GM12878 (cell line): ENCODE measurements at regions not wholly inside any gene's neighbourhood (a gene's known extent, or its start where the extent isn't known, plus 50 kb on each side); places are given as distances from the start of the nearest gene placed in this dataset.

Source experiments
- ATAC-seq: fragments of 200-7000 bp; cut with Tn5 transposase; 3 replicates; pipeline ENCODE4 v1.9.1; 2020; ENCODE audit warnings: mild to moderate bottlenecking, moderate library complexity
- BruUV-seq: library from RNA; stranded (reverse); fragments of 400-500 nt; replicated peaks from 2 replicates; lab custom pipeline; 2021; lab: Mats Ljungman, UMichigan
- CTCF ChIA-PET: fragments of 300-600 bp; sonication (Branson Sonifier 250); formaldehyde crosslinking; extraction: SDS; loops from one replicate; lab custom pipeline; 2021; ENCODE audit warnings: inconsistent platforms; lab: Yijun Ruan, JAX
- POLR2A ChIA-PET: fragments of 350-600 bp; formaldehyde crosslinking; extraction: SDS; loops from one replicate; lab custom pipeline; 2021; ENCODE audit warnings: inconsistent platforms; lab: Charles Lee
- RAD21 ChIA-PET: fragments of 300-600 bp; sonication (Branson Sonifier 250); formaldehyde crosslinking; loops from one replicate; lab custom pipeline; 2023; ENCODE audit warnings: antibody characterized with exemption; ENCODE audit not compliant: unreplicated experiment; lab: Charles Lee
- SMC1A ChIA-PET: fragments of 300-600 bp; sonication (Branson Sonifier 250); formaldehyde crosslinking; loops from one replicate; lab custom pipeline; 2023; ENCODE audit not compliant: unreplicated experiment, uncharacterized antibody; lab: Charles Lee
- DNase-seq: peaks from one replicate; pipeline ENCODE4 v3.0.0-alpha.2; 2011; ENCODE audit warnings: low read depth, low spot score
- FAIRE-seq: peaks from 3 replicates; lab custom pipeline; 2011; peaks lifted over from hg19 to GRCh38; lab: Jason Lieb, UNC
- H2AFZ ChIP-seq: 2 replicates; pipeline ENCODE4 v1.6.0; 2011; ENCODE audit warnings: low read depth, low read length, control low read depth; ENCODE audit not compliant: control insufficient read depth
- H3K27ac ChIP-seq: 2 replicates; pipeline ENCODE4 v1.5.1; 2011; ENCODE audit warnings: control low read depth; ENCODE audit not compliant: control insufficient read depth, insufficient read depth
- H3K27me3 ChIP-seq, 2 experiments: replicated peaks in 1 of 2; 2 replicates each; pipeline versions ENCODE4 v1.6.0 to v1.6.1; 2011; ENCODE audit warnings: low read length in 1 of 2; ENCODE audit not compliant: control insufficient read depth in 2 of 2, insufficient read depth in 2 of 2
- H3K36me3 ChIP-seq, 2 experiments: 2 replicates each; pipeline ENCODE4 v1.5.1; 2011; ENCODE audit warnings: low read length in 1 of 2; ENCODE audit not compliant: control insufficient read depth in 2 of 2, insufficient read depth in 2 of 2
- H3K4me1 ChIP-seq: 2 replicates; pipeline ENCODE4 v1.6.1; 2011; ENCODE audit warnings: mild to moderate bottlenecking, low read length, moderate library complexity, mixed read lengths; ENCODE audit not compliant: control insufficient read depth, insufficient read depth
- H3K4me2 ChIP-seq: 2 replicates; pipeline ENCODE4 v1.6.0; 2011; ENCODE audit warnings: control low read depth; ENCODE audit not compliant: control insufficient read depth, insufficient read depth
- H3K4me3 ChIP-seq: fragments of 200-600 bp; sonication (generic); 2 replicates; pipeline ENCODE4 v1.5.1; 2016
- H3K79me2 ChIP-seq: 2 replicates; pipeline ENCODE4 v1.6.0; 2011; ENCODE audit warnings: low read length; ENCODE audit not compliant: control insufficient read depth, insufficient read depth
- H3K9ac ChIP-seq: 2 replicates; pipeline ENCODE4 v1.8.0; 2011; ENCODE audit warnings: low read length, control low read depth, mixed read lengths; ENCODE audit not compliant: control insufficient read depth, insufficient read depth
- H3K9me3 ChIP-seq: replicated peaks from 3 replicates; pipeline ENCODE4 v1.5.1; 2011; ENCODE audit warnings: mild to moderate bottlenecking, low read length; ENCODE audit not compliant: control insufficient read depth, insufficient read depth
- H4K20me1 ChIP-seq: 2 replicates; pipeline ENCODE4 v1.6.0; 2011; ENCODE audit not compliant: control insufficient read depth, insufficient read depth
- HDGF ChIP-seq: fragments of 450-650 bp; IDR thresholded peaks from 2 replicates; pipeline ENCODE4 v1.6.1; 2016; ENCODE audit warnings: antibody characterized with exemption
- WGBS: methylation state at CpG from one replicate; pipeline ENCODE4 v1.1.6; 2016; ENCODE audit warnings: low lambda C conversion rate; ENCODE audit not compliant: insufficient replicate concordance, insufficient coverage; ENCODE audit errors: missing lambda C conversion rate; 5-methylcytosine and 5-hydroxymethylcytosine counted together
- in situ Hi-C: fragments of 300-500 bp; cut with MboI; formaldehyde crosslinking; loops from 9 replicates; pipeline ENCODE4 v1.14.3; 2018; ENCODE audit warnings: mixed read lengths
- intact Hi-C: fragments of 100-400 bp; cut with micrococcal nuclease; formaldehyde crosslinking; loops from one replicate; pipeline ENCODE4 v1.14.2; 2022; ENCODE audit not compliant: unreplicated experiment
- TF ChIP-seq, protein P1 (sequence below): fragments of 450-650 bp; IDR thresholded peaks from 2 replicates; pipeline ENCODE4 v1.6.1; 2017; ENCODE audit warnings: antibody characterized with exemption, mild to moderate bottlenecking, moderate library complexity
- TF ChIP-seq, protein P2 (sequence below): fragments of 450-650 bp; IDR thresholded peaks from 2 replicates; pipeline ENCODE4 v1.6.1; 2018; ENCODE audit warnings: mild to moderate bottlenecking, low read depth, moderate library complexity; ENCODE audit not compliant: partially characterized antibody
- TF ChIP-seq, protein P3 (sequence below): fragments of 150-350 bp; IDR thresholded peaks from 2 replicates; pipeline ENCODE4 v1.6.1; 2016; ENCODE audit warnings: low read depth, low read length
- TF ChIP-seq, protein P4 (sequence below), 3 experiments: IDR thresholded peaks in 2 of 3; conservative IDR thresholded peaks in 1 of 3; 2 replicates each; pipeline ENCODE4 v1.5.1; 2011; ENCODE audit warnings: low read depth in 3 of 3, low read length in 3 of 3, mild to moderate bottlenecking in 3 of 3, control low read depth in 2 of 3, moderate library complexity in 2 of 3, inconsistent platforms in 1 of 3, mixed read lengths in 1 of 3; ENCODE audit not compliant: control insufficient read depth in 2 of 3, insufficient read depth in 1 of 3; ENCODE audit errors: extremely low read depth in 1 of 3

DNA sequence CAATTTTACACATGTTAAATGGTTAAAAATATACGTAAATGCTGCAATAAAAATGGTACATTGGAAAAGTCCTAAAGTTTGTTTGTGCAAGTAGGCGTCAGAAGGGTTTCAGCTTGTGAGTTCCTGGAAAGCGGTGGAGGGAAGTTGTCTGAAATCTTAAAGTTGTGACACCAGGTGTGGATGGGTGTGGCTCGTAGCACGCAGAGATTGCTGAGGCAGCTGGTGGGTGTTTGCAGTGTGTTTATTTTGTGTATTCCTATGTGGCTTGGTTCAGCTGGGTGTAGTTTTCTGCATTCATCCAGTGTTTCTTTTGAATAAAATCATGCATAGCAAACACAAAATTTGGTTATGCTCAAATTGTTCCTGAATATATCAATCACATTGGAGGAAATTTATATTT lies 136.8 kb upstream of the TBX3 start (continued):
- TF ChIP-seq, protein P1, sequence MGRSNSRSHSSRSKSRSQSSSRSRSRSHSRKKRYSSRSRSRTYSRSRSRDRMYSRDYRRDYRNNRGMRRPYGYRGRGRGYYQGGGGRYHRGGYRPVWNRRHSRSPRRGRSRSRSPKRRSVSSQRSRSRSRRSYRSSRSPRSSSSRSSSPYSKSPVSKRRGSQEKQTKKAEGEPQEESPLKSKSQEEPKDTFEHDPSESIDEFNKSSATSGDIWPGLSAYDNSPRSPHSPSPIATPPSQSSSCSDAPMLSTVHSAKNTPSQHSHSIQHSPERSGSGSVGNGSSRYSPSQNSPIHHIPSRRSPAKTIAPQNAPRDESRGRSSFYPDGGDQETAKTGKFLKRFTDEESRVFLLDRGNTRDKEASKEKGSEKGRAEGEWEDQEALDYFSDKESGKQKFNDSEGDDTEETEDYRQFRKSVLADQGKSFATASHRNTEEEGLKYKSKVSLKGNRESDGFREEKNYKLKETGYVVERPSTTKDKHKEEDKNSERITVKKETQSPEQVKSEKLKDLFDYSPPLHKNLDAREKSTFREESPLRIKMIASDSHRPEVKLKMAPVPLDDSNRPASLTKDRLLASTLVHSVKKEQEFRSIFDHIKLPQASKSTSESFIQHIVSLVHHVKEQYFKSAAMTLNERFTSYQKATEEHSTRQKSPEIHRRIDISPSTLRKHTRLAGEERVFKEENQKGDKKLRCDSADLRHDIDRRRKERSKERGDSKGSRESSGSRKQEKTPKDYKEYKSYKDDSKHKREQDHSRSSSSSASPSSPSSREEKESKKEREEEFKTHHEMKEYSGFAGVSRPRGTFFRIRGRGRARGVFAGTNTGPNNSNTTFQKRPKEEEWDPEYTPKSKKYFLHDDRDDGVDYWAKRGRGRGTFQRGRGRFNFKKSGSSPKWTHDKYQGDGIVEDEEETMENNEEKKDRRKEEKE = no peak
- TF ChIP-seq HDGF = no peak
- TF ChIP-seq, all 136 proteins: peak for 0

DNA sequence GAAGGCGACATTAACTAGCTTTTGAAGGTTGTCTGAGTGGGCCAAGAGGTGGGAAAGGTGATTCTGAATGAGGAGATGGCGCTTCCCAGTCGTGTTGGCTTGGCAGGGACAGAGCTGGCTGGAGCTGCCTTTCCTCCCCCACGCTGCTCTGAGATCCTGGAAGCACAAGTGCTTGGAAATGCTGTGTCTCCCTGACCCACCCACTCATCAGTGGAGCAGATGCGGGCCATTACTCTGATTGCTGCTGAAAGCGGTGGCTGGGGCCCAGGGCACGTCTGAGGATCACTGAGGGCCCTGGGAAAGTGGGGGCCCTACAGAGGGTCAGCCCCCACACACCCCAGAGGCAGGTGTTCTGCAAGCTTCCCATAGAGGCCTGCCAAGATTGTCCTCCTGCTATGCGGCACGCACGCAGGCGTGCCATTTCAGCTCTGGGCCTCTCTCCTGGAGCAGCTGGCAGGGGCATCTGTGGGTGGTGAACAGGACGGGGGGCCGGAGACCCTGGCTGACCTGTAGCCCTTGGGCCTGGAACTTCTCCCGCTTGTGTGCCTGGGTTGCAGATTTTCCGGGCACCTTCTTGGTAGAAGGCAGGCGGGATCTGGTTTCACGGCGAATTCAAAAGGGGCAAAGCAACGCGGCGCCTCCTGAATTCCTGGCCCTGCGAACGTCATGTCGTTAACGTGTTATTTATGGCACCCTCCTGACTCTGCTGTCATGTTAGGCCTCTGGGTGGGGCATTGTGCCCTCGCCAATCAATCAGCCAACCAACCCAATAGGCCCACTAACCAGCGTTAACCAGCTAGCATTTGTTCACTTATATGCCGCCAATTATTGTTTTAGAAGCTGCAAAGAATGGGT lies 133.8 kb upstream of the TBX3 start:
- 57% methylated on average over 28 of the region's 28 CpGs for WGBS
- Histone ChIP-seq H4K20me1 (no peaks in the 10 kb centered on the region), H3K27ac (no peak overlapping the region), H2AFZ (no peak overlapping the region), H3K9me3 (no peaks in the 10 kb centered on the region)
- POLR2A ChIA-PET = no interaction called here
- no TSS peak for BruUV-seq
- FAIRE-seq = no peak
- CTCF ChIA-PET = no interaction called here
- no peak for ATAC-seq
- in situ Hi-C loops = no loop called here
- TF ChIP-seq, protein P2, sequence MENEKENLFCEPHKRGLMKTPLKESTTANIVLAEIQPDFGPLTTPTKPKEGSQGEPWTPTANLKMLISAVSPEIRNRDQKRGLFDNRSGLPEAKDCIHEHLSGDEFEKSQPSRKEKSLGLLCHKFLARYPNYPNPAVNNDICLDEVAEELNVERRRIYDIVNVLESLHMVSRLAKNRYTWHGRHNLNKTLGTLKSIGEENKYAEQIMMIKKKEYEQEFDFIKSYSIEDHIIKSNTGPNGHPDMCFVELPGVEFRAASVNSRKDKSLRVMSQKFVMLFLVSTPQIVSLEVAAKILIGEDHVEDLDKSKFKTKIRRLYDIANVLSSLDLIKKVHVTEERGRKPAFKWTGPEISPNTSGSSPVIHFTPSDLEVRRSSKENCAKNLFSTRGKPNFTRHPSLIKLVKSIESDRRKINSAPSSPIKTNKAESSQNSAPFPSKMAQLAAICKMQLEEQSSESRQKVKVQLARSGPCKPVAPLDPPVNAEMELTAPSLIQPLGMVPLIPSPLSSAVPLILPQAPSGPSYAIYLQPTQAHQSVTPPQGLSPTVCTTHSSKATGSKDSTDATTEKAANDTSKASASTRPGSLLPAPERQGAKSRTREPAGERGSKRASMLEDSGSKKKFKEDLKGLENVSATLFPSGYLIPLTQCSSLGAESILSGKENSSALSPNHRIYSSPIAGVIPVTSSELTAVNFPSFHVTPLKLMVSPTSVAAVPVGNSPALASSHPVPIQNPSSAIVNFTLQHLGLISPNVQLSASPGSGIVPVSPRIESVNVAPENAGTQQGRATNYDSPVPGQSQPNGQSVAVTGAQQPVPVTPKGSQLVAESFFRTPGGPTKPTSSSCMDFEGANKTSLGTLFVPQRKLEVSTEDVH = no peak
- TF ChIP-seq, protein P3, sequence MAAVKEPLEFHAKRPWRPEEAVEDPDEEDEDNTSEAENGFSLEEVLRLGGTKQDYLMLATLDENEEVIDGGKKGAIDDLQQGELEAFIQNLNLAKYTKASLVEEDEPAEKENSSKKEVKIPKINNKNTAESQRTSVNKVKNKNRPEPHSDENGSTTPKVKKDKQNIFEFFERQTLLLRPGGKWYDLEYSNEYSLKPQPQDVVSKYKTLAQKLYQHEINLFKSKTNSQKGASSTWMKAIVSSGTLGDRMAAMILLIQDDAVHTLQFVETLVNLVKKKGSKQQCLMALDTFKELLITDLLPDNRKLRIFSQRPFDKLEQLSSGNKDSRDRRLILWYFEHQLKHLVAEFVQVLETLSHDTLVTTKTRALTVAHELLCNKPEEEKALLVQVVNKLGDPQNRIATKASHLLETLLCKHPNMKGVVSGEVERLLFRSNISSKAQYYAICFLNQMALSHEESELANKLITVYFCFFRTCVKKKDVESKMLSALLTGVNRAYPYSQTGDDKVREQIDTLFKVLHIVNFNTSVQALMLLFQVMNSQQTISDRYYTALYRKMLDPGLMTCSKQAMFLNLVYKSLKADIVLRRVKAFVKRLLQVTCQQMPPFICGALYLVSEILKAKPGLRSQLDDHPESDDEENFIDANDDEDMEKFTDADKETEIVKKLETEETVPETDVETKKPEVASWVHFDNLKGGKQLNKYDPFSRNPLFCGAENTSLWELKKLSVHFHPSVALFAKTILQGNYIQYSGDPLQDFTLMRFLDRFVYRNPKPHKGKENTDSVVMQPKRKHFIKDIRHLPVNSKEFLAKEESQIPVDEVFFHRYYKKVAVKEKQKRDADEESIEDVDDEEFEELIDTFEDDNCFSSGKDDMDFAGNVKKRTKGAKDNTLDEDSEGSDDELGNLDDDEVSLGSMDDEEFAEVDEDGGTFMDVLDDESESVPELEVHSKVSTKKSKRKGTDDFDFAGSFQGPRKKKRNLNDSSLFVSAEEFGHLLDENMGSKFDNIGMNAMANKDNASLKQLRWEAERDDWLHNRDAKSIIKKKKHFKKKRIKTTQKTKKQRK = no peak
- TF ChIP-seq, protein P4, sequence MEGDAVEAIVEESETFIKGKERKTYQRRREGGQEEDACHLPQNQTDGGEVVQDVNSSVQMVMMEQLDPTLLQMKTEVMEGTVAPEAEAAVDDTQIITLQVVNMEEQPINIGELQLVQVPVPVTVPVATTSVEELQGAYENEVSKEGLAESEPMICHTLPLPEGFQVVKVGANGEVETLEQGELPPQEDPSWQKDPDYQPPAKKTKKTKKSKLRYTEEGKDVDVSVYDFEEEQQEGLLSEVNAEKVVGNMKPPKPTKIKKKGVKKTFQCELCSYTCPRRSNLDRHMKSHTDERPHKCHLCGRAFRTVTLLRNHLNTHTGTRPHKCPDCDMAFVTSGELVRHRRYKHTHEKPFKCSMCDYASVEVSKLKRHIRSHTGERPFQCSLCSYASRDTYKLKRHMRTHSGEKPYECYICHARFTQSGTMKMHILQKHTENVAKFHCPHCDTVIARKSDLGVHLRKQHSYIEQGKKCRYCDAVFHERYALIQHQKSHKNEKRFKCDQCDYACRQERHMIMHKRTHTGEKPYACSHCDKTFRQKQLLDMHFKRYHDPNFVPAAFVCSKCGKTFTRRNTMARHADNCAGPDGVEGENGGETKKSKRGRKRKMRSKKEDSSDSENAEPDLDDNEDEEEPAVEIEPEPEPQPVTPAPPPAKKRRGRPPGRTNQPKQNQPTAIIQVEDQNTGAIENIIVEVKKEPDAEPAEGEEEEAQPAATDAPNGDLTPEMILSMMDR (IDR thresholded peaks at IDR 0.05 in 2 of 3, conservative IDR thresholded peaks at IDR 0.05 in 1 of 3; ENCODE audit: control insufficient read depth in 2 of 3, extremely low read depth in 1 of 3, insufficient read depth in 1 of 3, low read depth in 3 of 3, low read length in 3 of 3) = no peak
- TF ChIP-seq, all 136 proteins: peak for 0
- no peak overlapping the region for H3K4me2 ChIP-seq
- H3K27me3 ChIP-seq = no peaks in the 10 kb centered on the region
- no peak overlapping the region for H3K9ac ChIP-seq
- RAD21 ChIA-PET = no interaction called here
- H3K36me3 ChIP-seq = no peaks in the 10 kb centered on the region
- no peaks in the 10 kb centered on the region for H3K79me2 ChIP-seq
- SMC1A ChIA-PET = no interaction called here
- H3K4me1 ChIP-seq = no peaks in the 10 kb centered on the region
- no peak overlapping the region for H3K4me3 ChIP-seq
- intact Hi-C loops = no loop called here
- no peak for DNase-seq
